Vagina (tissue), 2 donors: ENCODE measurements at regions not wholly inside any gene's neighbourhood (a gene's known extent, or its start where the extent isn't known, plus 50 kb on each side); places are given as distances from the start of the nearest gene placed in this dataset.

Experiments used
- DNase-seq, 2 donors: peaks; one replicate each; pipeline ENCODE4 v3.0.0-alpha.2; 2017; ENCODE audit errors: extremely low spot score in 2 of 2
- H3K27ac ChIP-seq: fragments of 200-600 bp; sonication (generic); one replicate; pipeline ENCODE4 v1.5.1; 2019
- H3K27me3 ChIP-seq: fragments of 200-600 bp; sonication (generic); one replicate; pipeline ENCODE4 v1.5.1; 2019
- H3K36me3 ChIP-seq, 2 donors: fragments of 200-600 bp; sonication (generic); one replicate each; pipeline ENCODE4 v1.5.1; 2017 to 2019
- H3K4me1 ChIP-seq: fragments of 200-600 bp; sonication (generic); one replicate; pipeline ENCODE4 v1.5.1; 2019
- H3K4me3 ChIP-seq, 2 donors: fragments of 200-600 bp; sonication (generic); 1 replicate in 1 of 2; 2 replicates in 1 of 2; pipeline ENCODE4 v1.5.1; 2016 to 2019
- H3K9me3 ChIP-seq: fragments of 200-600 bp; sonication (generic); one replicate; pipeline ENCODE4 v1.5.1; 2019
- POLR2A ChIP-seq, 2 donors: fragments of 450-650 bp; IDR thresholded peaks; one replicate each; pipeline ENCODE4 v1.6.1; 2017; ENCODE audit warnings: antibody characterized with exemption in 2 of 2, mild to moderate bottlenecking in 2 of 2, moderate library complexity in 2 of 2
- POLR2AphosphoS5 ChIP-seq, 2 donors: sonication (generic); formaldehyde crosslinking; IDR thresholded peaks; one replicate each; pipeline ENCODE4 v1.9.0; 2017; ENCODE audit warnings: antibody characterized with exemption in 2 of 2, mild to moderate bottlenecking in 2 of 2, low read depth in 1 of 2; ENCODE audit not compliant: insufficient read depth in 1 of 2
- intact Hi-C: fragments of 100-400 bp; cut with DNase I; formaldehyde crosslinking; loops from one replicate; pipeline ENCODE4 v1.15.1; 2023
- TF ChIP-seq, protein P1 (sequence below), 3 experiments: fragments of 450-650 bp in 2 of 3; fragments of 200-600 bp in 1 of 3; sonication (generic) in 1 of 3; IDR thresholded peaks; one replicate each; pipeline ENCODE4 v1.5.1; 2017 to 2019; ENCODE audit warnings: antibody characterized with exemption in 3 of 3, mild to moderate bottlenecking in 2 of 3, moderate library complexity in 2 of 3

DNA sequence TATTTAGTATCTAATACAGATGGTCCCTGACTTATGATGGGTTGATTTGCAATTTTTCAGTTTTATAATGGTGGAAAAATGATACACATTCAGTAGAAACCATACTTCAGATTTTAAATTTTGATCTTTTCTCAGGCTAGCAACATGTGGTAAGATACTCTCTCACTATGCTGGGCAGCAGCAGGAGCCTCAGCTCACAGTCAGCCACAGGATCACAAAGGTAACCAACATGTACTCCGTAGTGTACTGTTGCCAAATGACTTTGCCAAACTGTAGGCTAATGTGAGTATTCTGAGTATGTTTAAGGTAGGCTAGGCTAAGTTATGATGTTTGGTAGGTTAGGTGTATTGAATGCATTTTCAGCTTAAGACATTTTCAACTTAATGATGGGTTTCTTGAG is 498.6 kb upstream of the DPPA4 start:
- DNase-seq, result no peak

DNA sequence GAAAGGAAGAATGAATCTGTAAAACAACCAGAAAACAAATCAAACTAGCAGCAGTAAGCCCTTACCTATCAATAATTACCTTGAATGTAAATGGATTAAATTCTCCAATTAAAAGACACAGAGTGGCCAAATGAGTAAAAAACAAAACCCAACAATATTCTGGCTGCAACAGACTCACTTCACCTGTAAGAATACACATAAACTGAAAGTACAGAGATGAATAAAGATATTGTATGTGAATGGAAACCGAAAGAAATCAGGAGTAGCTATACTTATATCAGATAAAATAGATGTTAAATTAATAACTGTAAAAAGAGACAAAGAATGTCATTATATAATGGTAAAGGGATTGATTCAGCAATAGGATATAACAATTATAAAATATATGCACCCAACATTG is 514.5 kb upstream of the DPPA4 start:
- Histone ChIP-seq H3K27me3 (no peaks in the 10 kb centered on the region), H3K9me3 (no peaks in the 10 kb centered on the region), H3K4me1 (no peaks in the 10 kb centered on the region), H3K4me3 (no peak overlapping the region), H3K27ac (no peak overlapping the region), H3K36me3 (no peaks in the 10 kb centered on the region)
- intact Hi-C loops, result no loop called here
- TF ChIP-seq, protein P1, sequence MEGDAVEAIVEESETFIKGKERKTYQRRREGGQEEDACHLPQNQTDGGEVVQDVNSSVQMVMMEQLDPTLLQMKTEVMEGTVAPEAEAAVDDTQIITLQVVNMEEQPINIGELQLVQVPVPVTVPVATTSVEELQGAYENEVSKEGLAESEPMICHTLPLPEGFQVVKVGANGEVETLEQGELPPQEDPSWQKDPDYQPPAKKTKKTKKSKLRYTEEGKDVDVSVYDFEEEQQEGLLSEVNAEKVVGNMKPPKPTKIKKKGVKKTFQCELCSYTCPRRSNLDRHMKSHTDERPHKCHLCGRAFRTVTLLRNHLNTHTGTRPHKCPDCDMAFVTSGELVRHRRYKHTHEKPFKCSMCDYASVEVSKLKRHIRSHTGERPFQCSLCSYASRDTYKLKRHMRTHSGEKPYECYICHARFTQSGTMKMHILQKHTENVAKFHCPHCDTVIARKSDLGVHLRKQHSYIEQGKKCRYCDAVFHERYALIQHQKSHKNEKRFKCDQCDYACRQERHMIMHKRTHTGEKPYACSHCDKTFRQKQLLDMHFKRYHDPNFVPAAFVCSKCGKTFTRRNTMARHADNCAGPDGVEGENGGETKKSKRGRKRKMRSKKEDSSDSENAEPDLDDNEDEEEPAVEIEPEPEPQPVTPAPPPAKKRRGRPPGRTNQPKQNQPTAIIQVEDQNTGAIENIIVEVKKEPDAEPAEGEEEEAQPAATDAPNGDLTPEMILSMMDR (IDR thresholded peaks at IDR 0.05), result no peak
- no peak for TF ChIP-seq POLR2AphosphoS5 (IDR thresholded peaks at IDR 0.05; ENCODE audit: insufficient read depth in 1 of 2, low read depth in 1 of 2)
- TF ChIP-seq POLR2A (IDR thresholded peaks at IDR 0.05), result no peak
- no peak for DNase-seq

More for the DNA sequence above, 498.6 kb upstream of the DPPA4 start:
- no peaks in the 10 kb centered on the region for H3K27me3 ChIP-seq
- TF ChIP-seq, protein P1 (IDR thresholded peaks at IDR 0.05), result no peak
- no peak for TF ChIP-seq POLR2AphosphoS5 (IDR thresholded peaks at IDR 0.05; ENCODE audit: insufficient read depth in 1 of 2, low read depth in 1 of 2)
- no peaks in the 10 kb centered on the region for H3K36me3 ChIP-seq
- H3K4me3 ChIP-seq, result no peak overlapping the region
- no peaks in the 10 kb centered on the region for H3K9me3 ChIP-seq
- H3K27ac ChIP-seq, result no peak overlapping the region
- H3K4me1 ChIP-seq, result no peaks in the 10 kb centered on the region
- intact Hi-C loops, result no loop called here

DNA sequence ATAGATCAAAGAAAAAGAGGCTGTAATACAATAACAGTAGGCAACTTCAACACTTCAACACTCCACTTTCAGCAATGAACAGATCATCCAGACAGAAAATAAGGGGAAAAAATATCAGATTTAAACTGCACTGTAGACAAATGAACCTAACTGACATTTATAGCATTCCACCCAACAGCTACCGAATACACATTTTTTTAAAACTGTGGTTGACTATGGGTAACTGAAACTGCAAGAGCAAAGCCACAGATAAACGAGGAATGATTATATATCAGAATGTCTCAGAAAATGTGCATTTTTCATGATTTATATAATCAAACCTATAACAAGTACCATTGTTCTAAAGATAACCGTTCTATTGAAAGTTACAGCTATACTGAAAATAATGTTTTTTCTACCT is 514.9 kb upstream of the DPPA4 start:
- H3K9me3 ChIP-seq, result no peaks in the 10 kb centered on the region
- DNase-seq, result no peak
- TF ChIP-seq, protein P1 (IDR thresholded peaks at IDR 0.05), result no peak
- no peak for TF ChIP-seq POLR2A (IDR thresholded peaks at IDR 0.05)
- no peak for TF ChIP-seq POLR2AphosphoS5 (IDR thresholded peaks at IDR 0.05; ENCODE audit: insufficient read depth in 1 of 2, low read depth in 1 of 2)
- no peak overlapping the region for H3K4me3 ChIP-seq
- H3K36me3 ChIP-seq, result no peaks in the 10 kb centered on the region
- no peaks in the 10 kb centered on the region for H3K27me3 ChIP-seq
- no peak overlapping the region for H3K27ac ChIP-seq
- no peaks in the 10 kb centered on the region for H3K4me1 ChIP-seq
- intact Hi-C loops, result no loop called here

- H3K36me3 ChIP-seq, result no peaks in the 10 kb centered on the region
- H3K9me3 ChIP-seq, result no peaks in the 10 kb centered on the region
- TF ChIP-seq POLR2A (IDR thresholded peaks at IDR 0.05) (no peak), POLR2AphosphoS5 (IDR thresholded peaks at IDR 0.05; ENCODE audit: insufficient read depth in 1 of 2, low read depth in 1 of 2) (no peak)
- TF ChIP-seq, protein P1 (IDR thresholded peaks at IDR 0.05), result no peak
- DNase-seq, result no peak
- H3K27me3 ChIP-seq, result no peaks in the 10 kb centered on the region
- no peak overlapping the region for H3K27ac ChIP-seq
- H3K4me3 ChIP-seq, result no peak overlapping the region
- no peaks in the 10 kb centered on the region for H3K4me1 ChIP-seq
- intact Hi-C loops, result no loop called here
Observed at GRCh38 chr3:109853077-109853731, 515.9 kb upstream of the DPPA4 start.

DNA sequence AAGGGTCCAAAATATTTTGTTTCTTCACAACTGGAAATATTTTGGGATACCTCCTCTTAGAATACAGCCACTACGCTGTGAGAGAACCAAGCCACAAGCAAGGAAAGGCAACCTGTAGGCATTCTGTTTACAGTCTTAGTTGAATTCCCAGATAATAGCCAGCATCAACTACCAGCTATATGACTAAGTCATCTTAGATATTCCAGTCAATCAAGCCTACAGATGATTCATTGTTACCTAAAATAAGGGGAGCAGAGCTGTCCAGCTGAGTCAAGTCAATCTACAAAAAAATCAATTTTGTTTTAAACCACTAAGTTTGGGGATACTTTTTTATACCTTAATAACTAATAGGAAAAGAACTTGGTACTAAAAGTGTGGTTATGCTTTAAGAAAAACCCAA is 526.4 kb upstream of the DPPA4 start:
- Histone ChIP-seq H3K9me3 (no peaks in the 10 kb centered on the region), H3K4me3 (no peak overlapping the region), H3K36me3 (no peaks in the 10 kb centered on the region), H3K4me1 (no peaks in the 10 kb centered on the region), H3K27ac (no peak overlapping the region), H3K27me3 (no peaks in the 10 kb centered on the region)
- intact Hi-C loops, result no loop called here
- TF ChIP-seq POLR2A (IDR thresholded peaks at IDR 0.05), result no peak
- TF ChIP-seq, protein P1 (IDR thresholded peaks at IDR 0.05), result no peak
- no peak for TF ChIP-seq POLR2AphosphoS5 (IDR thresholded peaks at IDR 0.05; ENCODE audit: insufficient read depth in 1 of 2, low read depth in 1 of 2)
- no peak for DNase-seq
